ENCODE measurements at regions not wholly inside any gene's neighbourhood (a gene's known extent, or its start where the extent isn't known, plus 50 kb on each side); places are given as distances from the start of the nearest gene placed in this dataset.

- POLR2A ChIA-PET = interaction anchor here (0.5 to 1.7 kb wide), 5 partner anchors 9 to 1543 kb away, joined by 3 read pairs; no protein-coding TSS in a partner anchor
- no TSS peak for BruUV-seq (replicated peaks)
- H3K27ac ChIP-seq (ENCODE audit: low read depth, low read length, poor library complexity, severe bottlenecking) = no peak overlapping the region
Observed at GRCh38 chr21:36630485-36631206, 68.3 kb upstream of the SIM2 start.

GRCh38 chr21:36636016-36636415 lies 62.9 kb upstream of the SIM2 start:
- H3K4me3 ChIP-seq (ENCODE audit: low read depth, low read length, poor library complexity, severe bottlenecking) = no peak overlapping the region
- no TSS peak for BruUV-seq (replicated peaks)
- no peaks in the 10 kb centered on the region for H3K79me2 ChIP-seq (ENCODE audit: insufficient read depth, low read depth, low read length)
- no peaks in the 10 kb centered on the region for H3K4me1 ChIP-seq (ENCODE audit: insufficient read depth, low read length, poor library complexity, severe bottlenecking)
- intact Hi-C loops (cut with micrococcal nuclease; ENCODE audit: unreplicated experiment) = no loop called here
- H4K20me1 ChIP-seq (ENCODE audit: insufficient read depth, low read length) = no peaks in the 10 kb centered on the region
- no peaks in the 10 kb centered on the region for H3K9me3 ChIP-seq (ENCODE audit: low read length)
- H3K9me2 ChIP-seq (ENCODE audit: insufficient read depth, low read length) = no peaks in the 10 kb centered on the region
- no peaks in the 10 kb centered on the region for H3K36me3 ChIP-seq (ENCODE audit: insufficient read depth, low read length)
- CTCF ChIA-PET (ENCODE audit: unreplicated experiment) = no interaction called here
- no peak overlapping the region for H2AFZ ChIP-seq (ENCODE audit: low read length)
- POLR2A ChIA-PET = interaction anchor here (0.5 kb wide), 1 partner anchor 498 kb away, joined by 3 read pairs; no protein-coding TSS in a partner anchor
- H3K27ac ChIP-seq (ENCODE audit: low read depth, low read length, poor library complexity, severe bottlenecking) = no peak overlapping the region
- no peak overlapping the region for H3K4me2 ChIP-seq (ENCODE audit: low read length)
- DNase-seq (ENCODE audit: low spot score) = no peak
- TF ChIP-seq EZH2phosphoT487 (IDR thresholded peaks at IDR 0.05; ENCODE audit: borderline replicate concordance, low read depth, low read length) = no peak
- TF ChIP-seq CTCF (conservative IDR thresholded peaks at IDR 0.05; ENCODE audit: low read length) = no peak

More at GRCh38 chr21:36630485-36631206, 68.3 kb upstream of the SIM2 start:
- no peaks in the 10 kb centered on the region for H3K9me3 ChIP-seq (ENCODE audit: low read length)
- TF ChIP-seq CTCF (conservative IDR thresholded peaks at IDR 0.05; ENCODE audit: low read length) = peak; percentile 92
- no peak for TF ChIP-seq EZH2phosphoT487 (IDR thresholded peaks at IDR 0.05; ENCODE audit: borderline replicate concordance, low read depth, low read length)
- intact Hi-C loops (cut with micrococcal nuclease; ENCODE audit: unreplicated experiment) = loop anchor here (1.0 to 2.0 kb wide), 2 partner anchors 224 to 296 kb away; no protein-coding TSS in a partner anchor
- H3K4me2 ChIP-seq (ENCODE audit: low read length) = no peak overlapping the region
- H3K79me2 ChIP-seq (ENCODE audit: insufficient read depth, low read depth, low read length) = no peaks in the 10 kb centered on the region
- CTCF ChIA-PET (ENCODE audit: unreplicated experiment) = interaction anchor here (0.7 kb wide), 2 partner anchors 21 to 299 kb away, joined by 3 read pairs; no protein-coding TSS in a partner anchor
- H3K4me1 ChIP-seq (ENCODE audit: insufficient read depth, low read length, poor library complexity, severe bottlenecking) = no peaks in the 10 kb centered on the region
- DNase-seq (ENCODE audit: low spot score) = peak; percentile 68
- no peak overlapping the region for H2AFZ ChIP-seq (ENCODE audit: low read length)
- H3K4me3 ChIP-seq (ENCODE audit: low read depth, low read length, poor library complexity, severe bottlenecking) = no peak overlapping the region
- no peaks in the 10 kb centered on the region for H3K9me2 ChIP-seq (ENCODE audit: insufficient read depth, low read length)
- H3K36me3 ChIP-seq (ENCODE audit: insufficient read depth, low read length) = no peaks in the 10 kb centered on the region
- H4K20me1 ChIP-seq (ENCODE audit: insufficient read depth, low read length) = no peaks in the 10 kb centered on the region

- Histone ChIP-seq H4K20me1 (ENCODE audit: insufficient read depth, low read length) (no peaks in the 10 kb centered on the region), H2AFZ (ENCODE audit: low read length) (no peak overlapping the region), H3K79me2 (ENCODE audit: insufficient read depth, low read depth, low read length) (no peaks in the 10 kb centered on the region), H3K4me3 (ENCODE audit: low read depth, low read length, poor library complexity, severe bottlenecking) (no peak overlapping the region), H3K9me3 (ENCODE audit: low read length) (no peaks in the 10 kb centered on the region), H3K4me1 (ENCODE audit: insufficient read depth, low read length, poor library complexity, severe bottlenecking) (no peaks in the 10 kb centered on the region), H3K9me2 (ENCODE audit: insufficient read depth, low read length) (no peaks in the 10 kb centered on the region), H3K27ac (ENCODE audit: low read depth, low read length, poor library complexity, severe bottlenecking) (no peak overlapping the region), H3K4me2 (ENCODE audit: low read length) (no peak overlapping the region), H3K36me3 (ENCODE audit: insufficient read depth, low read length) (no peaks in the 10 kb centered on the region)
- TF ChIP-seq CTCF (conservative IDR thresholded peaks at IDR 0.05; ENCODE audit: low read length) (no peak), EZH2phosphoT487 (IDR thresholded peaks at IDR 0.05; ENCODE audit: borderline replicate concordance, low read depth, low read length) (no peak)
- DNase-seq (ENCODE audit: low spot score) = no peak
- ChIA-PET POLR2A (interaction anchor here (0.5 to 1.0 kb wide), 3 partner anchors 10 to 498 kb away, joined by 3 read pairs; no protein-coding TSS in a partner anchor), CTCF (ENCODE audit: unreplicated experiment) (no interaction called here)
- no TSS peak for BruUV-seq (replicated peaks)
- intact Hi-C loops (cut with micrococcal nuclease; ENCODE audit: unreplicated experiment) = no loop called here
Observed at GRCh38 chr21:36636439-36636838, 62.5 kb upstream of the SIM2 start.

Data from OCI-LY7 (cell line).